SU-DHL-6 (cell line): ENCODE measurements at regions not wholly inside any gene's neighbourhood (a gene's known extent, or its start where the extent isn't known, plus 50 kb on each side); places are given as distances from the start of the nearest gene placed in this dataset.

ENCODE experiments used
- CTCF ChIP-seq: fragments of 200-600 bp; sonication (generic); IDR thresholded peaks from one replicate; pipeline ENCODE4 v1.5.1; 2017; ENCODE audit warnings: antibody characterized with exemption, mild to moderate bottlenecking, low read length, moderate library complexity; ENCODE audit not compliant: insufficient read depth, poor library complexity, severe bottlenecking
- EZH2phosphoT487 ChIP-seq: fragments of 200-600 bp; sonication (generic), shearing (Covaris generic); conservative IDR thresholded peaks from 2 replicates; pipeline ENCODE4 v1.6.1; 2018; ENCODE audit warnings: mild to moderate bottlenecking, antibody characterized with exemption, low read length, moderate library complexity, mixed read lengths

- TF ChIP-seq CTCF (no peak), EZH2phosphoT487 (no peak)
Observed at GRCh38 chr11:87545858-87546257, 508.1 kb downstream of the TMEM135 start.
